Liver (tissue), 8 donors: ENCODE measurements at regions not wholly inside any gene's neighbourhood (a gene's known extent, or its start where the extent isn't known, plus 50 kb on each side); places are given as distances from the start of the nearest gene placed in this dataset.

Experiments used
- DNase-seq: peaks from one replicate; pipeline ENCODE4 v3.0.0-alpha.2; 2017; ENCODE audit warnings: low spot score
- H3K27ac ChIP-seq, 2 donors: one replicate each; pipeline ENCODE4 v1.7.0; 2013; ENCODE audit warnings: inconsistent platforms in 2 of 2, low read length in 2 of 2, control low read depth in 1 of 2, low read depth in 1 of 2, mild to moderate bottlenecking in 1 of 2
- H3K27me3 ChIP-seq, 4 donors: one replicate each; pipeline versions ENCODE4 v1.6.1 to v1.7.0; 2013; ENCODE audit warnings: low read length in 3 of 4, inconsistent platforms in 1 of 4, mild to moderate bottlenecking in 1 of 4, moderate library complexity in 1 of 4; ENCODE audit not compliant: control insufficient read depth in 4 of 4, insufficient read depth in 4 of 4
- H3K36me3 ChIP-seq, 4 donors: one replicate each; pipeline versions ENCODE4 v1.6.1 to v1.7.0; 2013; ENCODE audit warnings: low read length in 3 of 4, mild to moderate bottlenecking in 3 of 4, low read depth in 1 of 4, moderate library complexity in 1 of 4; ENCODE audit not compliant: control insufficient read depth in 4 of 4, insufficient read depth in 3 of 4
- H3K4me1 ChIP-seq, 4 donors: one replicate each; pipeline versions ENCODE4 v1.6.1 to v1.7.0; 2013; ENCODE audit warnings: low read length in 3 of 4, mild to moderate bottlenecking in 3 of 4, moderate library complexity in 1 of 4; ENCODE audit not compliant: control insufficient read depth in 4 of 4, insufficient read depth in 4 of 4
- H3K4me3 ChIP-seq, 3 donors: one replicate each; pipeline versions ENCODE4 v1.6.1 to v1.7.0; 2013; ENCODE audit warnings: low read length in 3 of 3, control low read depth in 1 of 3, low read depth in 1 of 3, mild to moderate bottlenecking in 1 of 3
- H3K9ac ChIP-seq, 2 donors: one replicate each; pipeline ENCODE4 v1.7.0; 2013; ENCODE audit warnings: low read length in 2 of 2, mild to moderate bottlenecking in 2 of 2, moderate library complexity in 2 of 2, control low read depth in 1 of 2, low read depth in 1 of 2
- H3K9me3 ChIP-seq, 4 donors: one replicate each; pipeline versions ENCODE4 v1.6.1 to v1.7.0; 2013; ENCODE audit warnings: low read length in 3 of 4; ENCODE audit not compliant: control insufficient read depth in 4 of 4
- EGR1 ChIP-seq, 2 donors: IDR thresholded peaks; 2 replicates each; pipeline ENCODE4 v1.6.1; 2016 to 2018; ENCODE audit warnings: antibody characterized with exemption in 2 of 2, low read depth in 2 of 2
- FOXA1 ChIP-seq: IDR thresholded peaks from 2 replicates; pipeline ENCODE4 v1.6.1; 2016; ENCODE audit warnings: antibody characterized with exemption
- FOXA2 ChIP-seq: IDR thresholded peaks from 2 replicates; pipeline ENCODE4 v1.6.1; 2016; ENCODE audit warnings: antibody characterized with exemption
- GABPA ChIP-seq, 2 donors: IDR thresholded peaks in 1 of 2; conservative IDR thresholded peaks in 1 of 2; 2 replicates each; pipeline ENCODE4 v1.6.1; 2016; ENCODE audit warnings: antibody characterized with exemption in 2 of 2, mild to moderate bottlenecking in 1 of 2, moderate library complexity in 1 of 2
- HNF4A ChIP-seq, 2 donors: conservative IDR thresholded peaks; 2 replicates each; pipeline ENCODE4 v1.6.1; 2016; ENCODE audit warnings: antibody characterized with exemption in 2 of 2, mild to moderate bottlenecking in 2 of 2
- HNF4G ChIP-seq: IDR thresholded peaks from 2 replicates; pipeline ENCODE4 v1.6.1; 2016; ENCODE audit warnings: antibody characterized with exemption
- JUND ChIP-seq, 2 donors: IDR thresholded peaks; 2 replicates each; pipeline ENCODE4 v1.6.1; 2016; ENCODE audit warnings: antibody characterized with exemption in 2 of 2
- NR2F2 ChIP-seq: IDR thresholded peaks from 2 replicates; pipeline ENCODE4 v1.6.1; 2016; ENCODE audit warnings: antibody characterized with exemption
- RAD21 ChIP-seq, 2 donors: IDR thresholded peaks; 2 replicates each; pipeline ENCODE4 v1.6.1; 2016; ENCODE audit warnings: antibody characterized with exemption in 2 of 2, mild to moderate bottlenecking in 2 of 2
- RXRA ChIP-seq, 2 donors: IDR thresholded peaks; 2 replicates each; pipeline ENCODE4 v1.6.1; 2017 to 2018; ENCODE audit warnings: antibody characterized with exemption in 2 of 2, mild to moderate bottlenecking in 1 of 2
- SP1 ChIP-seq: IDR thresholded peaks from 2 replicates; pipeline ENCODE4 v1.6.1; 2018; ENCODE audit warnings: antibody characterized with exemption, mild to moderate bottlenecking
- TAF1 ChIP-seq: conservative IDR thresholded peaks from 2 replicates; pipeline ENCODE4 v1.6.1; 2016; ENCODE audit warnings: antibody characterized with exemption, mild to moderate bottlenecking
- YY1 ChIP-seq: IDR thresholded peaks from 2 replicates; pipeline ENCODE4 v1.6.1; 2016; ENCODE audit warnings: antibody characterized with exemption, mild to moderate bottlenecking
- WGBS: extraction: QIAGEN DNeasy Blood & Tissue Kit; methylation state at CpG from one replicate; pipeline ENCODE4 v1.1.7; 2013; 5-methylcytosine and 5-hydroxymethylcytosine counted together
- TF ChIP-seq, protein P1 (sequence below): IDR thresholded peaks from 2 replicates; pipeline ENCODE4 v1.6.1; 2016; ENCODE audit warnings: antibody characterized with exemption, mild to moderate bottlenecking
- TF ChIP-seq, protein P2 (sequence below): IDR thresholded peaks from 2 replicates; pipeline ENCODE4 v1.6.1; 2016; ENCODE audit warnings: antibody characterized with exemption
- TF ChIP-seq, protein P3 (sequence below): IDR thresholded peaks from 2 replicates; pipeline ENCODE4 v1.6.1; 2016; ENCODE audit warnings: antibody characterized with exemption
- TF ChIP-seq, protein P4 (sequence below): IDR thresholded peaks from 2 replicates; pipeline ENCODE4 v1.6.1; 2016; ENCODE audit warnings: antibody characterized with exemption
- TF ChIP-seq, protein P5 (sequence below): fragments of 150-350 bp; IDR thresholded peaks from 2 replicates; pipeline ENCODE4 v1.5.1; 2017; ENCODE audit warnings: improper control_type of control experiment, low read depth, low read length; ENCODE audit not compliant: missing input control
- donor health status: healthy.
- donor health status: healthy.
- donor health status: healthy.
- donor health status: healthy.
- donor health status: healthy.

DNA sequence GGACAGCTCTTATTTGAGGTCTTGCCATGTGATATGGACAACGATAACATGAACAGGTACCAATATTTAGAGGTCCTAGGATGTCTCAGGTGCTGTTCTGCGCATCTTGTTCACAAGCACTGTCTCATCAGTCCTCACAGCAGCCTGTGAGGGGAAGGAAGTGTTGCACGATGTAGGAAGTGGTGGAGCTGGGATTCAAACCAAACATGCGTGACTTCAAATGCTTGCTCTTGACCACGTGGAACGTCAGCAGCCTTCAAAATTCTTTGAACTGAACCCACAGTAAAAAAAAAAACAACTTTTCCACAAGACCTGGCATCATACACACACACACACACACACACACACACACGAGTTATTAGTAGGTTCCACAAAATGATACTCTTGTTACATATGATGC lies 153.4 kb upstream of the SMAD3 start:
- TF ChIP-seq FOXA1 (no peak), JUND (IDR thresholded peaks at IDR 0.05) (no peak), FOXA2 (no peak), YY1 (no peak), NR2F2 (no peak), HNF4A (conservative IDR thresholded peaks at IDR 0.05) (no peak), EGR1 (IDR thresholded peaks at IDR 0.05; ENCODE audit: low read depth in 2 of 2) (no peak), RXRA (IDR thresholded peaks at IDR 0.05) (no peak), HNF4G (no peak), TAF1 (no peak), GABPA (IDR thresholded peaks at IDR 0.05 in 1 of 2, conservative IDR thresholded peaks at IDR 0.05 in 1 of 2) (no peak), RAD21 (IDR thresholded peaks at IDR 0.05) (no peak)
- TF ChIP-seq, protein P1, sequence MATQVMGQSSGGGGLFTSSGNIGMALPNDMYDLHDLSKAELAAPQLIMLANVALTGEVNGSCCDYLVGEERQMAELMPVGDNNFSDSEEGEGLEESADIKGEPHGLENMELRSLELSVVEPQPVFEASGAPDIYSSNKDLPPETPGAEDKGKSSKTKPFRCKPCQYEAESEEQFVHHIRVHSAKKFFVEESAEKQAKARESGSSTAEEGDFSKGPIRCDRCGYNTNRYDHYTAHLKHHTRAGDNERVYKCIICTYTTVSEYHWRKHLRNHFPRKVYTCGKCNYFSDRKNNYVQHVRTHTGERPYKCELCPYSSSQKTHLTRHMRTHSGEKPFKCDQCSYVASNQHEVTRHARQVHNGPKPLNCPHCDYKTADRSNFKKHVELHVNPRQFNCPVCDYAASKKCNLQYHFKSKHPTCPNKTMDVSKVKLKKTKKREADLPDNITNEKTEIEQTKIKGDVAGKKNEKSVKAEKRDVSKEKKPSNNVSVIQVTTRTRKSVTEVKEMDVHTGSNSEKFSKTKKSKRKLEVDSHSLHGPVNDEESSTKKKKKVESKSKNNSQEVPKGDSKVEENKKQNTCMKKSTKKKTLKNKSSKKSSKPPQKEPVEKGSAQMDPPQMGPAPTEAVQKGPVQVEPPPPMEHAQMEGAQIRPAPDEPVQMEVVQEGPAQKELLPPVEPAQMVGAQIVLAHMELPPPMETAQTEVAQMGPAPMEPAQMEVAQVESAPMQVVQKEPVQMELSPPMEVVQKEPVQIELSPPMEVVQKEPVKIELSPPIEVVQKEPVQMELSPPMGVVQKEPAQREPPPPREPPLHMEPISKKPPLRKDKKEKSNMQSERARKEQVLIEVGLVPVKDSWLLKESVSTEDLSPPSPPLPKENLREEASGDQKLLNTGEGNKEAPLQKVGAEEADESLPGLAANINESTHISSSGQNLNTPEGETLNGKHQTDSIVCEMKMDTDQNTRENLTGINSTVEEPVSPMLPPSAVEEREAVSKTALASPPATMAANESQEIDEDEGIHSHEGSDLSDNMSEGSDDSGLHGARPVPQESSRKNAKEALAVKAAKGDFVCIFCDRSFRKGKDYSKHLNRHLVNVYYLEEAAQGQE = no peak
- TF ChIP-seq, protein P2, sequence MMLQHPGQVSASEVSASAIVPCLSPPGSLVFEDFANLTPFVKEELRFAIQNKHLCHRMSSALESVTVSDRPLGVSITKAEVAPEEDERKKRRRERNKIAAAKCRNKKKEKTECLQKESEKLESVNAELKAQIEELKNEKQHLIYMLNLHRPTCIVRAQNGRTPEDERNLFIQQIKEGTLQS = no peak
- TF ChIP-seq, protein P3, sequence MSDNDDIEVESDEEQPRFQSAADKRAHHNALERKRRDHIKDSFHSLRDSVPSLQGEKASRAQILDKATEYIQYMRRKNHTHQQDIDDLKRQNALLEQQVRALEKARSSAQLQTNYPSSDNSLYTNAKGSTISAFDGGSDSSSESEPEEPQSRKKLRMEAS = no peak
- TF ChIP-seq, protein P4, sequence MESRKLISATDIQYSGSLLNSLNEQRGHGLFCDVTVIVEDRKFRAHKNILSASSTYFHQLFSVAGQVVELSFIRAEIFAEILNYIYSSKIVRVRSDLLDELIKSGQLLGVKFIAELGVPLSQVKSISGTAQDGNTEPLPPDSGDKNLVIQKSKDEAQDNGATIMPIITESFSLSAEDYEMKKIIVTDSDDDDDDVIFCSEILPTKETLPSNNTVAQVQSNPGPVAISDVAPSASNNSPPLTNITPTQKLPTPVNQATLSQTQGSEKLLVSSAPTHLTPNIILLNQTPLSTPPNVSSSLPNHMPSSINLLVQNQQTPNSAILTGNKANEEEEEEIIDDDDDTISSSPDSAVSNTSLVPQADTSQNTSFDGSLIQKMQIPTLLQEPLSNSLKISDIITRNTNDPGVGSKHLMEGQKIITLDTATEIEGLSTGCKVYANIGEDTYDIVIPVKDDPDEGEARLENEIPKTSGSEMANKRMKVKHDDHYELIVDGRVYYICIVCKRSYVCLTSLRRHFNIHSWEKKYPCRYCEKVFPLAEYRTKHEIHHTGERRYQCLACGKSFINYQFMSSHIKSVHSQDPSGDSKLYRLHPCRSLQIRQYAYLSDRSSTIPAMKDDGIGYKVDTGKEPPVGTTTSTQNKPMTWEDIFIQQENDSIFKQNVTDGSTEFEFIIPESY = no peak
- TF ChIP-seq, protein P5, sequence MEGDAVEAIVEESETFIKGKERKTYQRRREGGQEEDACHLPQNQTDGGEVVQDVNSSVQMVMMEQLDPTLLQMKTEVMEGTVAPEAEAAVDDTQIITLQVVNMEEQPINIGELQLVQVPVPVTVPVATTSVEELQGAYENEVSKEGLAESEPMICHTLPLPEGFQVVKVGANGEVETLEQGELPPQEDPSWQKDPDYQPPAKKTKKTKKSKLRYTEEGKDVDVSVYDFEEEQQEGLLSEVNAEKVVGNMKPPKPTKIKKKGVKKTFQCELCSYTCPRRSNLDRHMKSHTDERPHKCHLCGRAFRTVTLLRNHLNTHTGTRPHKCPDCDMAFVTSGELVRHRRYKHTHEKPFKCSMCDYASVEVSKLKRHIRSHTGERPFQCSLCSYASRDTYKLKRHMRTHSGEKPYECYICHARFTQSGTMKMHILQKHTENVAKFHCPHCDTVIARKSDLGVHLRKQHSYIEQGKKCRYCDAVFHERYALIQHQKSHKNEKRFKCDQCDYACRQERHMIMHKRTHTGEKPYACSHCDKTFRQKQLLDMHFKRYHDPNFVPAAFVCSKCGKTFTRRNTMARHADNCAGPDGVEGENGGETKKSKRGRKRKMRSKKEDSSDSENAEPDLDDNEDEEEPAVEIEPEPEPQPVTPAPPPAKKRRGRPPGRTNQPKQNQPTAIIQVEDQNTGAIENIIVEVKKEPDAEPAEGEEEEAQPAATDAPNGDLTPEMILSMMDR = no peak
- no peak for DNase-seq
- 61% methylated on average over 7 of the region's 7 CpGs for WGBS

DNA sequence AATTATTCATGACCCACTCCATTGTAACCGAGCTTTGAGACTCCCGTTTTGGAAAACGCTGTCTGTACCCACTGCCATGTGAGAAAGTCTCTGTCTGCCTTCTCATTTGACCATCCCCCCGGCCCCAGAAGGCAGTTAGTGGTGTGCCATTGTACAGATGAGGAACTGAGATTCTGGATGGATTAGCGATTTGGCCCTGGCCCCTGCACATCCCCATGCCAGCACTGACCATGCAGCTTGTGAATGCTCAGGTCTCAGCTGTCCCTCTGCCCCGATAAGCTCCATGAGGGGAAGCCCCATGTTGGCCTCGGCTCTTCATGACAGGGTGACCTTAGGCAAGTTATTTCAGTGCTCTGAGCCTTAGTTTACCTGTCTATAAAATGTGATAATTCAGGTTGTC lies 153.0 kb upstream of the SMAD3 start:
- DNase-seq = no peak
- H3K4me3 ChIP-seq = no peak overlapping the region
- no peak for TF ChIP-seq EGR1 (IDR thresholded peaks at IDR 0.05; ENCODE audit: low read depth in 2 of 2)
- no peak for TF ChIP-seq HNF4A (conservative IDR thresholded peaks at IDR 0.05)
- TF ChIP-seq, protein P5 = no peak
- no peak for TF ChIP-seq HNF4G
- TF ChIP-seq SP1 = no peak
- TF ChIP-seq, protein P1 = no peak
- TF ChIP-seq, protein P3 = no peak
- no peak for TF ChIP-seq NR2F2
- no peak for TF ChIP-seq JUND (IDR thresholded peaks at IDR 0.05)

More for the DNA sequence above, 153.4 kb upstream of the SMAD3 start:
- Histone ChIP-seq H3K4me1 (no peaks in the 10 kb centered on the region), H3K9me3 (no peaks in the 10 kb centered on the region), H3K4me3 (no peak overlapping the region), H3K27ac (no peak overlapping the region), H3K9ac (no peak overlapping the region), H3K36me3 (no peaks in the 10 kb centered on the region), H3K27me3 (no peaks in the 10 kb centered on the region)

More for the DNA sequence above, 153.0 kb upstream of the SMAD3 start:
- H3K9me3 ChIP-seq = no peaks in the 10 kb centered on the region
- WGBS = 82% methylated on average over 7 of the region's 7 CpGs
- H3K36me3 ChIP-seq = no peaks in the 10 kb centered on the region
- H3K9ac ChIP-seq = no peak overlapping the region
- H3K27ac ChIP-seq = no peak overlapping the region
- H3K4me1 ChIP-seq = no peaks in the 10 kb centered on the region
- H3K27me3 ChIP-seq = no peaks in the 10 kb centered on the region
